C4-2B (cell line): ENCODE measurements at regions not wholly inside any gene's neighbourhood (a gene's known extent, or its start where the extent isn't known, plus 50 kb on each side); places are given as distances from the start of the nearest gene placed in this dataset.

Experiments used
- H3K27ac ChIP-seq: fragments of 450-650 bp; 2 replicates; pipeline ENCODE4 v1.5.1; 2017
- ZFX ChIP-seq: fragments of 450-650 bp; IDR thresholded peaks from 2 replicates; pipeline ENCODE4 v1.6.1; 2017
- TF ChIP-seq, protein P1 (sequence below): fragments of 450-650 bp; conservative IDR thresholded peaks from 2 replicates; pipeline ENCODE4 v1.5.1; 2017; ENCODE audit warnings: mild to moderate bottlenecking

GRCh38 chr3:72660270-72661114, 187.8 kb downstream of the SHQ1 start:
- H3K27ac ChIP-seq, result peak overlapping the region; percentile 70
- TF ChIP-seq ZFX, result 0 out of 2 replicates have a peak, but pooled peaks have one; percentile 13
- TF ChIP-seq, protein P1, sequence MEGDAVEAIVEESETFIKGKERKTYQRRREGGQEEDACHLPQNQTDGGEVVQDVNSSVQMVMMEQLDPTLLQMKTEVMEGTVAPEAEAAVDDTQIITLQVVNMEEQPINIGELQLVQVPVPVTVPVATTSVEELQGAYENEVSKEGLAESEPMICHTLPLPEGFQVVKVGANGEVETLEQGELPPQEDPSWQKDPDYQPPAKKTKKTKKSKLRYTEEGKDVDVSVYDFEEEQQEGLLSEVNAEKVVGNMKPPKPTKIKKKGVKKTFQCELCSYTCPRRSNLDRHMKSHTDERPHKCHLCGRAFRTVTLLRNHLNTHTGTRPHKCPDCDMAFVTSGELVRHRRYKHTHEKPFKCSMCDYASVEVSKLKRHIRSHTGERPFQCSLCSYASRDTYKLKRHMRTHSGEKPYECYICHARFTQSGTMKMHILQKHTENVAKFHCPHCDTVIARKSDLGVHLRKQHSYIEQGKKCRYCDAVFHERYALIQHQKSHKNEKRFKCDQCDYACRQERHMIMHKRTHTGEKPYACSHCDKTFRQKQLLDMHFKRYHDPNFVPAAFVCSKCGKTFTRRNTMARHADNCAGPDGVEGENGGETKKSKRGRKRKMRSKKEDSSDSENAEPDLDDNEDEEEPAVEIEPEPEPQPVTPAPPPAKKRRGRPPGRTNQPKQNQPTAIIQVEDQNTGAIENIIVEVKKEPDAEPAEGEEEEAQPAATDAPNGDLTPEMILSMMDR, result no peak

DNA sequence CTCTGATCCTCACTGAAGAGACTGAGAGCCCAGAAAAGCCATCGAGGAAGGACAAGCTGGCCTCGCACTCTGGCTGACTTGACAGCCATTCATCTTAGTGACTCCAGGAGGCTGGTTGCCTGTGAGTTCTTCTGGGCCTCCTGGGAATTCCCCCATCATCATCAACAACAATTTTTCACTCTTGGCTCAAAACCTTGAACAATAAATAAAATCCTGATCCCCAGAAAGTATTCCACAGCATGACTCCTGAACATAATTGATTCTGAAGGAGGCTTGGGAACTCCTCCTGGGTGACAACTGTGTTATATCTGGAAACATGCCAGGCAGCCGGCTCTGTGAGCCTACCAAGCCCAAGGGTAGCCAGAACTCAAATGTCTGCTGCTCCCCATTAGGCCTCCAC, 188.6 kb downstream of the SHQ1 start:
- TF ChIP-seq, protein P1, result no peak
- no peak for TF ChIP-seq ZFX

DNA sequence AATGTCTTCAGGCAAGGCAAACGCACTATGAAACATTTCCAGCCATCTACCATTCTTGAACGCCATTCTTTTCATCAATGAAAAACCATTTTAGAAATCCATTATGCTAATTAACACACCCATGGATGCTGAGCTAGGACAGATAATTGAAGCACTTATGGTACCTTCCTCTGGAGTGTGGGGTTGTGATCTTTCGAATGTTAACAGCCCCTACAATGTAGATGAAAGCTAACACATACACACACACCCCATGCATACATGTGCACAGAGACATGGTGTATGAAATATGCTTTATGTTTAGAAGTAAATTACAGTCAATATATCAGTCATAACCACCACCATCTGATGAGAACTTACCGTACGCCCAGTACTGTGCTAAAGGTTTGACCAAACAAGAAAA, 189.1 kb downstream of the SHQ1 start:
- TF ChIP-seq ZFX, result no peak
- TF ChIP-seq, protein P1, result no peak
- H3K27ac ChIP-seq, result no peak overlapping the region

More for the DNA sequence above, 188.6 kb downstream of the SHQ1 start:
- H3K27ac ChIP-seq, result peak overlapping the region; percentile 70

DNA sequence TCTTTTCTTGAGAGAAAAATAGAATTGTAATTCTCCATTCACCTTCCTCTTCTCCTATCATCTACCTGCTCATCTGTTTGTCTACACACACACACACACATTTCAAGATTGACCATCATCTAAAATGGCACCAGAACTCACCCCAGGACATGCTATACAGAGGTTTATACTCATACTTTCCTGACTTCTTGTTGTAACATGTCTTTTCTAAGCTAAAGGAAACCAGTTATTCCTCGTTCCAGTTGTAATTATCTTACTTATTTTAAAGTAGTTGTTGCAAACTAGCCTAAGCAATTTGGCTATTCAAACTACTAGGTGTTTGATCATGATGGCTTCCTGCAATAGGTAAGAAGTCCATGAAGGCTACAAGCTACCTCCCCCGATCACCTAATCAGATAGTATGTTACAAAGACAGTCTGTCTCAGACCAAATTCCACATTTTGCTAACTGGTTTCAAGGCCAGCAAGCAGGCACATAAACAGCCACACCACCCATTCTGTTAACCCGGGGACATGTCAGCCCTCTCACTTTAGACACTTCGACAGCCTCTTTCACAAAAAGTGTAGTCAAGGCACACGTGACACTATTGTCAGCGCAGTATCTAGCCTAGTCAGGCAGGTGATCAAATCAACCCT, 189.7 kb downstream of the SHQ1 start:
- no peak for TF ChIP-seq ZFX
- TF ChIP-seq, protein P1, result no peak
- H3K27ac ChIP-seq, result no peak overlapping the region

DNA sequence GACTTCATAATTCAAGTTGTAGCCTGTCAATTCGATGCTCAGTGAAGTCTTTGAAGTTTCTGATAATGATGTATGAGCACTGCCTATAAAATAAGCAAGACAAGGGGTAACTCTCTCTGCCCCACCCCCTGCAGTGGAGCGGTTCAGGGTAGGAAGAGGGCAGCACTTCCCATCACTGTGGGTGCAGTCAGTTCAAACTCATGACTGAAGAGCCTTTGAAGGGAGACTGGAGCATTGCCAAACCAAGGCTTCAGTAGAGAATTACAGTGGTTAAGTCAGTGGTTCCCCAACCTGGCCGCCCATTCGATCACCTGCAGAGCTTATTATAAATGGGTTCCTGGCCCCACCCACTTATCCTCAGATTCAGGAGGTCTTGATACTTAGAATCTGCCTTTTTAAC, 190.6 kb downstream of the SHQ1 start:
- no peak for TF ChIP-seq ZFX
- TF ChIP-seq, protein P1, result no peak
- no peak overlapping the region for H3K27ac ChIP-seq

- TF ChIP-seq, protein P1, result peak; percentile 18
- TF ChIP-seq ZFX, result no peak
- no peak overlapping the region for H3K27ac ChIP-seq
These were observed 192.5 kb downstream of the SHQ1 start for GRCh38 chr3:72655723-72656122.

DNA sequence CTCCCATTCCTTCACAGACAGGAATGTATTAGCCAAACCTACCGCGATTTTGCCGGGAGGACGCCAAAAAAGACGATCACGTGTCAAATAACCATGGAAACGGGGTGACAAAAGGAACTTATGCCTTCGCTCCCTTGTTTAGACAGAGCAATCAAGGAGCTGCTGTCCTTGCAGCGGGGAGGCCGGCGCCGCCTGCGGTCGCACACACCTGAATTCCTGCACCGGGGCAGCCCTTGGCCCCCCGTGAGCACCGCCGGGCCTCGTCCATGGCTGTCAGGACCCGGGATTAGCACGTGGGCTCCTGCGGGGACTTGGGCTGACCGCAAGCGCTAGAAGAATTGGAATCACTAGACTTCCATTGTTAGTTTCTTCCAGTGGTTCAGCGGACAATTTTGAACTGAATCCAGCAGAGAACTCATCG, 193.1 kb downstream of the SHQ1 start:
- TF ChIP-seq, protein P1, result no peak
- TF ChIP-seq ZFX, result no peak
- H3K27ac ChIP-seq, result no peak overlapping the region
